Pulmonary artery endothelial cell (primary cell): ENCODE measurements at regions not wholly inside any gene's neighbourhood (a gene's known extent, or its start where the extent isn't known, plus 50 kb on each side); places are given as distances from the start of the nearest gene placed in this dataset.
"Not testable (repeated sequence)": the region's sequence is repeated elsewhere in the genome, so short reads cannot be mapped to it uniquely, and the experiment has no call there.

ENCODE experiments used
- DNase-seq: peaks from one replicate; pipeline ENCODE4 v3.0.0-alpha.2; 2011; ENCODE audit warnings: low read depth, low spot score

DNA sequence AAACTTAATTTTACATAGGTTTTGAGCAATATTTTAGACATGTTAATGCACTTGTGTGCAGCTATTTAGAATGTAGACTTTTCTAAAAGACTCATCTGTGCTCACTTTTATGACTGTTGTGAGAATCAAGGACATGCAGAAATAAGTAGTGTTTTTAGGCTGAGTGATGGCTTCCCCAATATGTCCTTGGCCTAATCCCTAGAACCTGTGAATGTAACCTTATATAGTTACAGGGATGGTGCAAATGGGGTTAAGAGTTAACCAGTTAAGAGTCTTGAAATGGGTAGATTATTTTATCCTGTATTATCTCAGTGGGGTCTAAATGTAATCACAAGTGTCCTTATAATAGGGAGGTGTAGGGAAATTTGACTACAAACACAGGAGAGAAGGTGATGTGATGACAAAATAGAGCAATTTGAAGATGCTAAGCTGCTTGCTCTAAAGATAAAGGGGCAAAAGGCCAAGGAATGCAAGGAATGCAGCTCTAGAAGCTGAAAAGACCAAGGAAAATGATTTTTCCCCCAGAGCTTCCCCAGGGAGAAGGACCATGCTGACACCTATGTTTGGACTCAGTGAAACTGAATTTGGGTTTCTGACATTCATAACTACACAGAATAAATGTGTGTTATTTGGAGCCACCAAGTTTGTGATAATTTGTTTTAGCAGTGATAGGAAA is 298.0 kb upstream of the PAPPA start:
- no peak for DNase-seq

DNA sequence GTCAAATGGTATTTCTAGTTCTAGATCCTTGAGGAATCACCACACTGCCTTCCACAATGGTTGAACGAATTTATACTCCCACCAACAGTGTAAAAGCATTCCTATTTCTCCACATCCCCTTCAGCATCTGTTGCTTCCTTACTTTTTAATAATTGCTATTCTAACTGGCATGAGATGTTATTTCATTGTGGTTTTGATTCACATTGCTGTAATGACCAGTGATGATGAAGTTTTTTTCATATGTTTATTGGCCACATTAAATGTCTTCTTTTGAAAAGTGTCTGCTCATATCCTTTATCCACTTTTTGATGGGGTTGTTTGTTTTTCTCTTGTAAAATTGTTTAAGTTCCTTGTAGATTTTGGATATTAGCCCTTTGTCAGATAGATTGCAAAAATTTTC is 295.2 kb upstream of the PAPPA start:
- DNase-seq = not testable (repeated sequence)

- DNase-seq = no peak
Measured at GRCh38 chr9:115862021-115862420, 291.6 kb upstream of the PAPPA start.

DNA sequence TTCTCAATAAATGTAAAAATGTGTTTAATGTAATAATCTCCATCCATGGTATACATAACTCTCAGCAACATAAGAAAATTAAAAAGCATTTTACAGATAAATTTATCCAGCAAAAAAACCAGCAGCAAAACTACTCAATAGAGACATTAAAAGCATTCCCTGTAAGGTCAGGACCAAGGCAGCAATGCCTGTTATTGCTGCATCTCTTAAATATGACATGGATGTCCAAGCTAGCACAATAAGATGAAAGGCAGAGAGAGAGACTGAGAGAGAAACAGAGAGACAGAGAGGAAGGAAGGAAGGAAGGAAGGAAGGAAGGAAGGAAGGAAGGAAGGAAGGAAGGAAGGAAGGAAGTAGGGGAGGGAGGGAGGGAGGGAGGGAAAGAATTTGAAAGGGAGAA is 289.0 kb upstream of the PAPPA start:
- no peak for DNase-seq

- DNase-seq = no peak
Measured at GRCh38 chr9:115867326-115867725, 286.3 kb upstream of the PAPPA start.

DNA sequence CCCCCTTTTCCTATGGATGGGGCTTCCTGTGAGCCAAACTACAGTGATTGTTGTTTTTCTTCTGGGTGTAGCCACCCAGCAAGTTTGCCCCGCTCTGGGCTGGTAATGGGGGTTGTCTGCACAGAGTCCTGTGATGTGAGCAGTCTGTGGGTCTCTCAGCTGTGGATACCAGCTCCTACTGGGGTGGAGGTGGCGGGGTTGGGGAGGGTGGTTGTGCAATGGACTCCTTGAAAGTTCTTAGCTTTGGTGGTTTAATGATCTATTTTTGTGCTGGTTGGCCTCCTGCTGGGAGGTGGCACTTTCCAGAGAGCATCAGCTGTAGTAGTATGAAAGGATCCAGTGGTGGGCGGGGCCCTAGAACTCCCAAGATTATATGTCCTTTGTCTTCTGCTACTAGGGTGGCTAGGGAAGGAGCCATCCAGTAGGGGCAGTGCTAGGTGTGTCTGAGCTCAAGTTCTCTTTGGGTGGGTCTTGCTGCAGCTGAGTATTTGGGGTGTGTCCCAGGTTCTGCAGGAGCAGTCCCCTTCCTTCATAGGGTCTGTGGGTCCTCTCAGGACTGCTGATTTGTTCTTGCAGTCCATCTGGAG is 275.6 kb upstream of the PAPPA start:
- no peak for DNase-seq

DNA sequence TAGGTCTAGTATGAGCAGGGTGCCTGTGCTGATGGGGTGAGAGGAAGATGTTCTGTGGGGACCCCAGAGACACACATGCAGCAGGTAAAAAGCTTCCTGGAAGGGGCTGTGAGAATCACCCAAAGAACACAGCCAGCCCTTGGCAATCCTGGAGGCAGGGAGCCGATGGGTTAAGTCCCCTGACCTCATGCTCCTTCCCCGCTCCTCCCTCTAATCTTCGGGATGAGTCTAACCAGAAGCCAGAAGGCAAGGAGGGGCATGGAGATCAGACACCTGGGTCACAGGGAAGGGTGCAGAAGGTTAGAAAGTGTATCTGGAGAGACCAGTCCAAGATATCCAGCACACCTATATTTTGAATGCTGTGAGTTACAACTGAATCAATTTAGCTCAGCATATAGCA is 274.1 kb upstream of the PAPPA start:
- no peak for DNase-seq

GRCh38 chr9:115880221-115880885 is 273.2 kb upstream of the PAPPA start:
- no peak for DNase-seq

GRCh38 chr9:115882911-115883310 is 270.7 kb upstream of the PAPPA start:
- DNase-seq = no peak

GRCh38 chr9:115883467-115884329 is 269.9 kb upstream of the PAPPA start:
- no peak for DNase-seq

DNA sequence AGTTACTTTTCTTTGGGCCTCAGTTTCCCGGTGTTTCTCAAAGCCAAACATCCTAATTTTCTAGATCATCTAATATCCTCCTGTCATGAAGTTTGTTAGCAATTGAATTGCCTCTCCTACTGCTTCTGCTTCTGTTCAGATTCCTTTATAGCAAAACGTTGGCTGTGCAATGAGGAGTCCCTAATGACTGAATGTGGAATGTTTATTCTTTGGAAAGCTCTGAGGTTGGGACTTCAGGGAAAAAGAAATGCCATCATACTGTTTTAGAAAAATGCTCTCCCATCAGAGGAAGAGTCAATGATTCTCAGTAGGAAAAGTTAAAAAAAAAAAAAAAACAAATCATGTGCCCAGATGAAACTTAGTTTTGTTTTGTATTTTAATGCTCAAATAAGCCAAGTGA is 268.7 kb upstream of the PAPPA start:
- DNase-seq = no peak

- DNase-seq = no peak
Measured at GRCh38 chr9:115888131-115888530, 265.5 kb upstream of the PAPPA start.

- DNase-seq = no peak
Measured at GRCh38 chr9:115891929-115892328, 261.7 kb upstream of the PAPPA start.

GRCh38 chr9:115898478-115898877 is 255.1 kb upstream of the PAPPA start:
- not testable (repeated sequence) for DNase-seq

GRCh38 chr9:115900698-115901097 is 252.9 kb upstream of the PAPPA start:
- no peak for DNase-seq

DNA sequence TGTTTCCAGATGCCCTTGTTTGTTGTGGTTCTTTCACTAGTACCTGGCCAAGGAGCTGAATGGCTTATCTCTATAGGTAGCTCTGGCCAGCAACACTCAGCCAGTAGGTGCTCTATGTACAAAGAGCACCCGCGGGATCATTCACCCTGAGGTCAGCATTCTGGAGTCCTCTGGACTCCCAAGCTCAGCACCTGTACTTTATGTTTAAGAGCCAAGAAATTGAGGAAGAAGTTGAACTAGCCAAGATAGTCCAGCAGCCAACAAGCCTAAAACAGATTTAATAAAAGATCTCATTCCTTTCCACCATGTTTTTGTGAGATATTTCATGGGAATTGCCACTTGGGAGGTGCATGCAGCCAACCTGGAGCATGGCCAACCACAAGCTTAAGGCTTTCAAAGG is 242.6 kb upstream of the PAPPA start:
- DNase-seq = no peak

- no peak for DNase-seq
Measured at GRCh38 chr9:115912086-115912485, 241.5 kb upstream of the PAPPA start.

DNA sequence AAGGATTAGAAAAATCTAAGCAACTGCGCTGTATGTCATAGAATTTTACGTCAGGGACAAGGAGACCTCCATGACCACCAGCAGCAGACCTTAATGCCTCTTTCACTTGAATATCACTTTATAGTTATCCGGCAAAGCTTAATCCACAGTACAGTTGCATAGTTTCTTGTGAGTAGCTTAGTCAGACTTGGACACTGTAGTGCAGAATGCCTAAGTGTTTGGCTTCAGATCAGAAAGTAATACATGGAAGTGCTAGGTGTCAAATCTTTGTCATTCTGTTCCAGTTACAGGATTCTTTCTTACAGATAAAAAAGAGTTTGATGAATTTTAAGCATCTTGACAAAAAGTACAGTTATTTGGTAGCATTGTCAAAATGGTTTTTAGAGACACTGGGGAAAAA is 239.9 kb upstream of the PAPPA start:
- DNase-seq = no peak

GRCh38 chr9:115914291-115914690 is 239.3 kb upstream of the PAPPA start:
- DNase-seq = no peak

DNA sequence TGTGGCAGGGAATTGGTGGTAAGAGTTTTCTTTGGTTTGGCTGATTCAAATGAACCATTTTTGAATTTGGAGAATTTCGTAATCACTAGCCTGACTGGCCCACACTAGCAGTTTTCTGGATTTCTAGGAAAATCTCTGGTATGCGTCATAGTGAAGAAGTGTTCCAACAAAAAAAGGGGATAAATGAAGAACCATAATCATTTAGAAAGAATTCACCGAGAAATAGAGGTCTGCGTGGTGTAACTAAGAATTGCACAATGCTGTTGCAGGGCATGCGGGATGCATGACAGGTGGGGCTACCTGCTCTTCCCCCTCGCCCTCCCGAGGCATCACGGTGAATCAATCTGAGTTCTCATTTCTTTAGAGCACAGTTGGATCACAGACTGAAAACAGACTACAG is 232.3 kb upstream of the PAPPA start:
- DNase-seq = no peak

DNA sequence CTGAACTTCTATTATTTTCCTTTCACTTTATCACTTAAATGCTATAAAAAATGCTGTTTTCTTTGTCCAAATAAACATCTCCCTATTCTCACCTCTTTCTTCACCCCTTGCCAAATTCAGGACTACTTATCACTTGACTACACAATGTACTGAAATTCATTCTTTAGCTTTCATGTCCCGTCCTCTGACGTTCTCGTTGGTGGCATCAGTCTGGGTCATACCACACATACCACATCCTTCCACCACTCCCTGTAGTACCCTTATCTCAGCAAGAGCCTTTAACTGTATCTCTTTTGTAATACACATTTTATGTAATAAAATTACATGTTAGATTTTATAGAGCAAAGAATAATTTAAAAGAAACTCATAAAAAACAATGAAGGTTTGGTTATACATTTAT is 231.1 kb upstream of the PAPPA start:
- no peak for DNase-seq

DNA sequence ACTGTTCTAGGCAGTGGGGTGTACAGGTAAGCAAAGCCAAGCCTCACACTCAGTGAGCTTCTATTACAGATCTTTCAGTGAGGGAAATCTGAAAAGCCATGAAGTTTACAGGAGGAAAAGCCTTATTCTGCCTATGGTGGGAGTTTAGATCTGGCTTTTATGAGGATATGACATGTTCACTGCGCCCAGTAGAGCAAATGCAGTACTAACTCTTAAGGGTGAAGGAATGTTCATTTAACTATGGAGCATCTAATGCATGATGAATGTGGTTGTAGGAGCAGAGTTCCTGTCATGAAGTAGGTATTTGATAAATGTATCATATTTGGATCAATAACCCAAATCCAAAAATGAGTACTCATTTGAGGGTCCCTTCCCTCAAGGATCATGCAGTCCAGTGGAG is 230.2 kb upstream of the PAPPA start:
- no peak for DNase-seq
